NCI-H2107 (cell line): ENCODE measurements at regions not wholly inside any gene's neighbourhood (a gene's known extent, or its start where the extent isn't known, plus 50 kb on each side); places are given as distances from the start of the nearest gene placed in this dataset.

Experiments
- DNase-seq: peaks from one replicate; lab custom pipeline; 2025; lab: John Stamatoyannopoulos, UW

DNA sequence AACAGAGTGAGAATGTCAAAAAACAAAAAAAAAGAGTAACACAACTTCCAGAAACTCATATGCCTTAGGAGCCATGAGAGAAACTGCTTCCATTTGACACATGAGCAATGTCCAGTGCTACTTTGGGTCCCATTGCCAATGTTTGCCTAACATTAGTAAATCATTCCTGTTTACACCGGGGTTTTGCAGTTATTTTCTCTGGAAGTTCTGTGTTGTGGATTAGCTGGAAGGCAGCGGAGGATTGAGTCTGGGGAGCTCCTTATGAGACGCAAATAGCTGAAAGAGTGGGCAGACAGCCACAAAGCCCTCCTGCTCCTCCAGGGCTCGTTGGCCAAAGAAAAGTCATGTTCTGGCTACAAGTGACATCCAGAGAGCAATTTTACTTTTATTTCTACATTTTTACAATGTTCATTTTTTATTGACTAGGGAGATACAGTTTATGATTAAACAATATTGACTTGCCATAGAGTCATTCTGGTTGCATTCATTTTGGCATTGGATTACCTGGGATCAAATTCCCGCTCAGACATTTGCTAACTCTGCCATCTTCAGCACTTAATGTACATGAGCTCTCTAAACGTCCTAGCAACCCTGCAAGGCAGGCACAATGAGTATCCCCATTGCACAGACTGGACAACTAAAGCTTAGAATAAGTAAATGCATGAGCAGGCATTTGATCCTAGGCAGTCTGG, 66.4 kb upstream of the GALNT2 start:
- DNase-seq: no peak

DNA sequence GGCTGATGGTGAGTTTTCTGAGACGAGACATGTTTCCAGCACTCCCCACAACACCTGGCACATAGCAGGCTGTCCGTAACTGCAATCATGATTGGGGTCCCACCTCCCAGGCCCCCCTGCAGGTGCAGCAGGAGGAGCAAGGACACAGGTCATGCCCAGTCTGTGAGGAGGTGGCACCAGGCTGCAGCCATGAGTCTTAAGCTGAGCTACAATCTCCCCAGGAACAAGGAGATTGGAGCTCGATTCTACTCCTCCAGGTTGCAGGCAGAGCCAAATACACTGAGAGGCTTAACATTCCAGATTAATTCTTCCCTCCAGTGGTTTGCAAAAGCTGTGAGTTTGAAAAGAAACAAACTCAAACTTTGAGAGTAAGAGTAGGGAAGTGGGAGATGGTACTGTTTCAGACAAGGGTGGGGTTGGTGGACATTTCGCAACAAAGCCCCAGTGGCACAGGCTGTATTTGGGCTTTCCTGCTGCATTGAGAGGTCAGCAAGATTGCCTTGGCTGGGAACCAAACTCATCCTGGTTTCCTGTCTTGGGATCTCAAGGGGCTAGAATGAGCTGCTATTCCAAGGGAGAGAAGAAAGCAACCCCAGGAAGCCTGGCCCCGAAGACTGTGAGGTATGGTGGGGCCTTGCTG, 64.8 kb upstream of the GALNT2 start:
- no peak for DNase-seq

GRCh38 chr1:230003409-230003808, 63.6 kb upstream of the GALNT2 start:
- no peak for DNase-seq

GRCh38 chr1:230005040-230005439, 62.0 kb upstream of the GALNT2 start:
- DNase-seq: no peak

GRCh38 chr1:230008721-230009120, 58.3 kb upstream of the GALNT2 start:
- no peak for DNase-seq

- no peak for DNase-seq
Observed at GRCh38 chr1:230009611-230010313, 57.3 kb upstream of the GALNT2 start.

DNA sequence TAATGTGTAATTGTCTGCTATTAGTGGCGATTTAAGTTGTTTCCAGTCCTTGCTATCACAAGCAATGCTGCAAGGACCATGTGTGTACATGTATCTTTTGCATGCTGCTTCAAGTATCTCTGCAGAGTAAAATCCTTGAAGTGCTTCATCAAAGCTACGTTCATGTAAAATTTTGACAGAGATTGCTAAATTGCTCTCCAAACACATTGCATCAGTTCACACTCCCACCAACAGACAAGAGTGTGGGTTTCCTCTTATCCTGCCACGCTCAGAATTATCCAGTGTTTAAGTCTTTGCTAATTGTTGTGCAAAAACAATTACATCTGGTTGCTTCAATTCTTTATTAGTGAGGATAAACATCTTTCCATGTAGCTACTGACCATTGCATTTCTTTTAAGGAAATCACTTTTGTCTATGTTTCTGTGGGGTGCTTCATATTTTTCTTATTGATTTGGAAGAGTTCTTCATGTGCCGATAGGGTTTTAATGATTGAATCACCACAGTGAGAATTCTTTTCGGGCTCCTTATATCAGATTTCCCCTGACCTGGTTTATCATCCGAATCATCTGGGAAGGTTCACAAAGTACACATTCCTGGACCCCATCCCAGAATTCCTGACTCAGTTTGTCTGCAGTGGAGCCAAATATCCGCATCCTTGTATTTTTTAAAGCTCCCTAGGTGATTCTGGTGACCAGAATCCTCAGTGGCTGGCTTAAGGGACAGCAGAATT, 56.3 kb upstream of the GALNT2 start:
- DNase-seq: no peak

GRCh38 chr1:230011333-230012092, 55.5 kb upstream of the GALNT2 start:
- no peak for DNase-seq

DNA sequence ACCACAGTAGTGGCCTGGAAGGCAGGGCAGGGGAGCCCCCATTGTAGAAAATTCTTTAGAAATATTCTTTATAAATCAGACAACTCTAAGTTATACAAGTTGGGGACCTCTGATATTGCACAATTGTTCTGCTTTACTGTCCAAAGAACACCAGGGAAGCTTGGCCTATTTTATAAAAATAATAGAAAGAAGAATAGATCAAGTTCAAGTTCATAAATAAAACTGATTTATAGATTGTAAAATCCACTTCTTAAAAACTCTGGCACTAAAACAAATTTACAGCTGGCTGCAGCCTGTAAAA, 55.0 kb upstream of the GALNT2 start:
- no peak for DNase-seq

DNA sequence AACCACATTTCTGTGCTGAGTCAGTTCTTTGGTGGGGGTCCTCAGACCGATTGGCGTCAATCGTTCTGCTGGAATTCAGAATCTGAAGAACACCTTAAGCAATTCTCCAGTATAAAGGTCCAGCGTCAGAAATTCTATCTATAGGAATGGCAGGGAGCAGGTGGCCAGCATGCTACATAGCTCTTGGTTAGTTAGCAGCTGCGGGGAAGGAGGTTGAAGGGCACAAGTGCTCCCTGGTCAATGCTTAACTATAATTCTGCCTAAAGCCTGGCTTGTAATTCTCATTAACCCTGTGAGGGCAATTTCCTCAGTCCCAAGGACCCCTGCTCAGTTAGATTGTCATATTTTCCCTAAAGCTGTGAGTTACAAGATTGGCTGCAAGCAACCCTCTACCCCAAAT, 54.3 kb upstream of the GALNT2 start:
- no peak for DNase-seq

- no peak for DNase-seq
Observed at GRCh38 chr1:230016159-230016558, 50.9 kb upstream of the GALNT2 start.
